ENCODE measurements at regions not wholly inside any gene's neighbourhood (a gene's known extent, or its start where the extent isn't known, plus 50 kb on each side); places are given as distances from the start of the nearest gene placed in this dataset.
A peak's percentile ranks its signal among the peaks of the same experiment; 100 is the strongest.
"Not testable (repeated sequence)": the region's sequence is repeated elsewhere in the genome, so short reads cannot be mapped to it uniquely, and the experiment has no call there.

DNA sequence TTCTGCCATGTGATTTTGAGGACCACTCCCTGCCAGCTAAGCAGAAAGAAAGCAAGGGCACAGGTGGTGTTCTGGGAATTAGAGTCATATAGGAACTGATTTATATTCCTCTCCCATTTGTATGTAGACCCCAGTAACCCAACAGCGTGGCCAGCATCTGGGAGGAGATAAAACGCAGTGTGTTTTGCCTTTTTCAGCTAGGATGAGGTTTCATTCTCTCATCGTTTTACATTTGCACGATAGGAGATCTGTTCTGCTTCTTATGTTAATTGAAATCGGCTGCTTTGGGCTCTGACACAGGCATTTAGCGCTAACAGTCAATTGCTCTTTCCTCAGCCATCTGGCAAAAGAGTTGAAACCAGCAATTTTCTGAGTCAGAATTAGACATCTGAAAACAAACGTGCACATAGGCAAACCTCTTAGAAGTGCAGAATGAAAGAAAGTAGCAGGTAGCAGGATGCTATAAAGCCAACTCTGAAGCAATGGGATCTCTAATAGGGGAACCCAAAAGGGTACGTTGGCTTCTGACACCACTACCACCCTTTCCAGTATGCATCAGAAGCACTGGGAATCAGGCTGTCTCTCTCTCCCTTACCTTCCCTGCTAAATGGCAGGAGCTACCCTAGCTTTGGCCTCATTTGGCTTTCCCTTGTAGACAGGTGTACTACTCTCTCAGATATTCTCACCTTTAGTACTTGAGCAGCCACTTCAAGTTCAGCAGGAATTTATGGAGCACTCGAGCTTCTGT, 219.1 kb downstream of the PHLDA1 start:
- no peak for DNase-seq (ENCODE audit: low read depth in 1 of 2, low spot score in 1 of 2)
- in situ Hi-C loops (cut with HindIII; ENCODE audit: low pct_unique_long_range_greater_than_20kb, low sequenced_read_pairs) = no loop called here
- no peak for TF ChIP-seq JUND (IDR thresholded peaks at IDR 0.05; ENCODE audit: low read depth)

DNA sequence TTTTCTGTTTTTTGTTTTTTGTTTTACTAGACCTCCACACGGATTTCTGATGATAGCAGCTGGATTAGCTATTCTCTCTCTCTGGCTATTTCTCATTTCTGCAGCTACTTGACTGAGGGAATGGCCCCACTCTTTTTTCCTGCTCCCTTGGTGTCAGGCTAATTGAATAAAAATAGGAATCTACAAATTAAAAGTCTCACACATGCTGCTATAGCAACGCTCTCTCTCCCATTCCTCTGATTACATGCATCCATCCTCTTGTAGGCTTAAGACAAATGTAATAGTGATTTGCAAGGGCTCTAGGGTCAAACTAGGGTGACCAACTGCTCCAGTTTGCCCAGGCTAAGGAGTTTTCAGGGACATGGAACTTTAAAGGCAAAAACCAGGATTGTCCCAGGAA, 221.8 kb downstream of the PHLDA1 start:
- in situ Hi-C loops (cut with HindIII; ENCODE audit: low pct_unique_long_range_greater_than_20kb, low sequenced_read_pairs) = no loop called here
- TF ChIP-seq JUND (IDR thresholded peaks at IDR 0.05; ENCODE audit: low read depth) = no peak
- DNase-seq (ENCODE audit: low read depth in 1 of 2, low spot score in 1 of 2) = no peak

DNA sequence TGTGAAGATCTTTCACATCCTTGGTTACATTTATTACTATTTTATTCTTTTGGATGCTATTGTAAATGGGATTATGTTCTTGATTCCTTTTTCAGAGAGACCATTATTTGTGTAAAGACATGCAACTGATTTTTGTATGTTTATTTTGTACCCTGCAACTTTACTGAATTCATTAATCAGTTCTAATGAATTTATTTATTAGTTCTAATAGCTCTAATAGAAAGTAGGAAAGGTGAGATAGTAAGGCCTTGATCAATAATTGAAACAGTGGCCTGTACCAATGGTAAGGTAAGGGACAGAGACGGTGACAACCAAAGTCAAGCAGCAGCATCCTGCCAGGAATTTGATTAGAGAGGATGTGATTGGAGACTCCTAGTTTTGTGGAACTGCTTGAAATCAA, 224.1 kb downstream of the PHLDA1 start:
- no peak for TF ChIP-seq JUND (IDR thresholded peaks at IDR 0.05; ENCODE audit: low read depth)
- DNase-seq (ENCODE audit: low read depth in 1 of 2, low spot score in 1 of 2) = no peak
- in situ Hi-C loops (cut with HindIII; ENCODE audit: low pct_unique_long_range_greater_than_20kb, low sequenced_read_pairs) = no loop called here

DNA sequence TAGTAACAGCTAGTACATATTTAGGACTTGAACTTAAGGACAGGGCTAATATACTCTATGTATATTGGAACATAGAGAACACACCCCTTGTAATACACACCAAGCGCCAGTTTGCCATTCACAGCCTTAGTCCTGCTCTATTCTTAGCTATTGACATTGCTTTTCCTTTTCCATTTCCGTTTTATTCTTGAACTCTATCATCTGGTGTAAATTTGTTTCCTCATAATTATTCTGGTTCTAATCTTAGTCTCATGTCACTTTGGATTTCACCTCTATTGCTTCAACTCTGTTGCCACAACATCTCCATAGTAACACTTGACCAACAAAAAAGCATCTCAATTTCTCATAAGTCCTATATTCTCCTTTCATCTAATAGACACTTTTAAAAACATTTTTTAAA, 225.7 kb downstream of the PHLDA1 start:
- DNase-seq (ENCODE audit: low read depth in 1 of 2, low spot score in 1 of 2) = no peak
- no peak for TF ChIP-seq JUND (IDR thresholded peaks at IDR 0.05; ENCODE audit: low read depth)
- in situ Hi-C loops (cut with HindIII; ENCODE audit: low pct_unique_long_range_greater_than_20kb, low sequenced_read_pairs) = no loop called here

DNA sequence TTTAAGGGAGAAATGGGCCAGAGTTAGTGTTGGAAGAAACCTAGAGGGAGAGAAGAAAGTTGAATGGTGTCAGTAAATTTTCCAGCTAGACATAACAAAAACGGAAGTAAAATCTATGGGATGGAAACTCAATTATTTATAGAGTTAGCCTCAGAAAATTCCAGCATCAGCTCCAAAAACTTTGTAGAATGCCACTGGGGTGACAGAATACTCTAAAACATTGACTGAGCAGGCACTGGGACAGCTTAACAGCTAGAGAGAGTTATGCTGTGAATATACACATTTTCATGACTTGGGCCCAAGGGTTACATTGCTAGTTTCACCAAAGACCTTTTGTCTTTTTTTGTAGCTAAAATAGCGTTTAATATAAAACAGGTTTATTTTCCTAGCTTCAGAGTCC, 226.3 kb downstream of the PHLDA1 start:
- TF ChIP-seq JUND (IDR thresholded peaks at IDR 0.05; ENCODE audit: low read depth) = no peak
- in situ Hi-C loops (cut with HindIII; ENCODE audit: low pct_unique_long_range_greater_than_20kb, low sequenced_read_pairs) = no loop called here
- DNase-seq (ENCODE audit: low read depth in 1 of 2, low spot score in 1 of 2) = no peak

DNA sequence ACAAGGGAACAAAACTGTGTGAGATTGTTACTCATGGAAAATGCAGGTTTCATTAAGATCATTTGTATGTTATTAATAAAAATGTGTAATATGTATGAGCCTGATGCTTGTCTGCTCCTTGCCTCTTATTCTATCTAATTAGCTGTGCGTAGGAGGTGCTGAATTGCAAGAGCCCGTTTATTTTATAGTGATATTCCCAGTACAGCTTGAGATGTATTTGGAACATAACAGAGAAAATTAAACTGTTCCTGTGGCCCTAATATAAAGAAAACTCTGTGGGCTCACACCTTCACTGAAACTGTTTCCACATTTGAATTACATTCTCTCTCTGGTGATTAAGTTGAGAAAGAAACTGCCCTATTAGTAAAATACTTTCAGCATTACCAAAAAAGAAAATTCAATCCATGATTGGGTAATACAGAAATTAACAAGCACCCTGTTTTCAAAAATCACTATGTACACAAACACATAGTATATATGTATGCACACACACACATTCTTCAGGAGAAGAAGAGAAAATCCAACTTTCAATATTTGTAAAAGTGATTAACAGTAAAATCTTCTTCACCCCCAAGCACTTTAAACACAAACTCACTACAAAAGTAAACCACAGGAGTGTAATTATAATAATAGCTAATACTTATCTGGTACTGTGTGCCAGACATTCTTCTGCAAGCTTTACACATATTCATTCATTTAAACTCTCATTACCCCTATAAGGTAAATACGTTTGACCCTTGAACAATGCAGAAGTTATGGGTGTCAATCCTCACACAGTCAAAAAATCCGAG, 233.2 kb downstream of the PHLDA1 start:
- peak in 1 of 2 experiments; percentile 41 for DNase-seq (ENCODE audit: low read depth in 1 of 2, low spot score in 1 of 2)
- in situ Hi-C loops (cut with HindIII; ENCODE audit: low pct_unique_long_range_greater_than_20kb, low sequenced_read_pairs) = no loop called here
- TF ChIP-seq JUND (IDR thresholded peaks at IDR 0.05; ENCODE audit: low read depth) = no peak

DNA sequence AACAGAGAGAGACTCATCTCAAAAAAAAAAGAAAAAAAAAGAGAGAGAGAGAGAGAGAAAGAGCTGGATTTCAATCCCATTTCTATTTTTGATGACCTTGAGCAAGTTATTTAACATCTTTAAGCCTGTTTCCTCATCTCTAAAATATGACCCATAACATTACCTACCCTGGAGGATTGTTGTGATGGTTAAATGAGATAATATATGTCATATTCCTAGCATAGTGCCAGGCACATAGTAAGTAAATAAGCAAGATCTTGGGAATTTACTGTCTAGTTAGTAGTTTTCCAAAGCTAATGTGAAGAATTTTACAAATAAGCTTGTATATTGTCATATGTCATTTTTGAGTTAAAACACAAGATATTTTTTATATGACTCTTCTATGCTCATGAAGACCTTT, 236.5 kb downstream of the PHLDA1 start:
- no peak for DNase-seq (ENCODE audit: low read depth in 1 of 2, low spot score in 1 of 2)
- in situ Hi-C loops (cut with HindIII; ENCODE audit: low pct_unique_long_range_greater_than_20kb, low sequenced_read_pairs) = no loop called here
- TF ChIP-seq JUND (IDR thresholded peaks at IDR 0.05; ENCODE audit: low read depth) = no peak

DNA sequence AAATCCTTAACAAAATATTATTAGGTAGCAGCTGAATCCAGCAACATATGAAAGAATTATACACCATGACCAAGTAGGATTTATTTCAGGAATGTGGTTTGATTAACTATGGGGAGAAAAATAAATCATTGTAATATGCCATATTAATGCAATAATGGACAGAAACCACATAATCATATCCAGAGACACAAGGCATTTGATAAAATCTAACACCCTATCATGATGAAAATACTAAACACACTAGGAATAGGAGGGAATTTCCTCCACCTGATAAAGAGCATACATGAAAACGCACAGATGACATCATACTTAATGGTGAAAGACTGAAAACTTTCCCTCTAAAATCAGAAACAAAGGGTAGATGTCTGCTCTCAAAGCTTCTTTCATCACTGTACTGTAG, 238.9 kb downstream of the PHLDA1 start:
- TF ChIP-seq JUND (IDR thresholded peaks at IDR 0.05; ENCODE audit: low read depth) = no peak
- in situ Hi-C loops (cut with HindIII; ENCODE audit: low pct_unique_long_range_greater_than_20kb, low sequenced_read_pairs) = no loop called here
- DNase-seq (ENCODE audit: low read depth in 1 of 2, low spot score in 1 of 2) = no peak

DNA sequence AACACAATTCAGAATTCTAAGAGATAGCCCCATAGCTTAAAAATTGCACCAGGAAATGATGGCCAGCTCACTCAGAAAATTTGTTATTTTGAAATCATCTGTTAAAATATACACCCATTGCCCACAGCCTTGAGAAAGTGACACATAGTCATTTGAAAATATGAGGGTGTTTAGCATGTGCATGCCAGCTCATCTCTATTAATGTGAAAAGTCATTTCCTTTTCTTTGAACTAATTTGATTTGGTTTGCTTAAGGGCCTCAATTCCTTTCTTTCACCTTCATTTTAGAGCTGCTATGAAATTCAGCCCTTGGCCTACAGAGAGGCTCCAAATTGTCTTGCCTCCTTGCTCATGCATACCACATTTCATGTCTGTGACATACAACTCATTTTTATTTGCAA, 241.4 kb downstream of the PHLDA1 start:
- in situ Hi-C loops (cut with HindIII; ENCODE audit: low pct_unique_long_range_greater_than_20kb, low sequenced_read_pairs) = no loop called here
- TF ChIP-seq JUND (IDR thresholded peaks at IDR 0.05; ENCODE audit: low read depth) = no peak
- DNase-seq (ENCODE audit: low read depth in 1 of 2, low spot score in 1 of 2) = no peak

DNA sequence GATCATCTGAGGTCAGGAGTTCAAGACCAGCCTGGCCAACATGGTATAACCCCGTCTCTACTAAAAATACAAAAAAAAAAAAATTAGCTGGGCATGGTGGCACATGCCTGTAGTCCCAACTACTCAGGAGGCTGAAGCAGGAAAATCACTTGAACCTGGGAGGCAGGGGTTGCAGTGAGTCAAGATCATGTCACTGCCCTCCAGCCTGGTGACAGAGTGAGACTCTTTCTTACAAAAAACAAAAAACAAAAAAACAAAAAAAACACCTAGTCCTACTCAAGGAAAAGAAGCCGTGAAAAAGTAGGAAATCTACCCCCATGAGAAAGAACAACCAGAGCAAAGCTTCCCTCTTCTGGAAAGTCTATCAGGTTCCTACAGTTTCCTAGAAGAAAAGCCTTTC, 244.4 kb downstream of the PHLDA1 start:
- in situ Hi-C loops (cut with HindIII; ENCODE audit: low pct_unique_long_range_greater_than_20kb, low sequenced_read_pairs); DNase-seq (ENCODE audit: low read depth in 1 of 2, low spot score in 1 of 2): not testable (repeated sequence)

DNA sequence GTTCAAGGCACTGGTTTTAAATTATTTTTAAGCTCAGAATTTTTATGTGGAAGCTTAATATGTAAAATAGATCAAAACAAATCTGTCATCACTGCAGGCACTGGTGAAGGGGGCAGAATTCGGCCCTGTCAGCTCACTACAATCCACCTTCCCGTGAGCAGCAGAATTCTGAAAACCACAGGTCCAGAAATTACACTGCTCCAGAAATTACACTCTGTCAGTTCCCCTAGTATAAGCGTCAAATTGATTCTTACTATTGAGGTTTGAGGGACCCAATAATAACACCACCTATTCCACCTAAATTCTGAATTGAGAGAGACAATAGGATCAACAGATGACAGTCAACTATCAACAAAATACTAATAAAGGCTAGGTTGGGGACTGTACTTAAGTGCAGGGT, 245.5 kb downstream of the PHLDA1 start:
- no peak for TF ChIP-seq JUND (IDR thresholded peaks at IDR 0.05; ENCODE audit: low read depth)
- in situ Hi-C loops (cut with HindIII; ENCODE audit: low pct_unique_long_range_greater_than_20kb, low sequenced_read_pairs) = no loop called here
- no peak for DNase-seq (ENCODE audit: low read depth in 1 of 2, low spot score in 1 of 2)

DNA sequence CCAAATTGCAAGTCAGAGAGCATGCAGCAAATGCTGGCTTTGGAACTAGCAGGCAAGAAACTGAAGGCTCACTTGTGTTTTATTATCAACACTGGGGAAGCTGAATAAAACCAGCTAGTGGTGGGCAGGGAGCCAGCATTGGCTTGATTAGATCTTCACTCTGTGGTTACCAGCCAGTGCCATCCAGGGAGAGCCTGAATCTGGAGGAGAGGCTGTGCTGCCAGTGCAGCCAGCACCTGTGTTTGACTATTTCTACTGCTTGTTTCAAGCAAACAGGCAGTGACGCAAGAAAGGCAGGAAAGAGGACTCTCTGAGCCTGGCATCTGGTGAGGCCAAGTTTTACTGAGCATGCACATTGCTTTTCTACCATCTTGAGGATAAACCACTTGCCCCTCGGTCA, 247.0 kb downstream of the PHLDA1 start:
- in situ Hi-C loops (cut with HindIII; ENCODE audit: low pct_unique_long_range_greater_than_20kb, low sequenced_read_pairs) = no loop called here
- TF ChIP-seq JUND (IDR thresholded peaks at IDR 0.05; ENCODE audit: low read depth) = no peak
- peak; percentile 66 to 96 for DNase-seq (ENCODE audit: low read depth in 1 of 2, low spot score in 1 of 2)

DNA sequence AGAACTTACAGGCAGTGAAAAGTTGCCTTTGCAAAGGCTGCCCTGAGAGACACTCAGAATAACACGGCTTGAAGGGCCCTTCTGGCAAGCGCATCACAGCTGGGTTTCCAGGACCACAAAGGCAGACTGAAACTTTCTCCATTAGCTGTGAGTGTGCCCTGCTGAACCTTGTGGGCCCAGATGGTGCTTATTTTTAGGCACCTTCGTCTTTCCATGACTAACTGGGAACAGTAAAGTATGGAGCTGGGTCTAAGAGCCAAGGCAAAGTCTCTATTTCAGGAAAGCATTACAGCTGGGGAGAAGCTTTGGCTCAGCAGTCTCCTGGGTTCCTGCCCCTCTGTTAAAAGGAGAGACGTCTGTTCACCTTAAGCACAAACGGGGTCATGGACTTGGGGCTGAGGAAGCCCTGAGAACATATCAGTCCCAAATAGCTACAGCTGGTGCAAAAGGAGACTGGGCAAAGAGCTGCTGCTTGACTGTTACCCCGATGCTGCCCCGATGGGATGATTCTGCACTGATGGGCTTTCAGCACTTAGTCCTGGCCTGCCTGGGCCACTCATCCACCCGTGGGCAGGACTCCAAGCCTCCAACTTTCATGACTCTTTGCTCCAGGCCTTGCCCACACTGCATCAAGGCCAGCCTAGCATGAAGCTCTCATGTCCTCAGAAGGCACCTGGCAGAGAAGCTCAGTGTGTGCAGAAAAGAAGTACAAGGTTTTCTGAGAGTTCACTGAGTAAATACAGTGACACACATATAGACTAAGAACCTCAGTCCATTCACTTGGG, 248.3 kb downstream of the PHLDA1 start:
- in situ Hi-C loops (cut with HindIII; ENCODE audit: low pct_unique_long_range_greater_than_20kb, low sequenced_read_pairs) = no loop called here
- DNase-seq (ENCODE audit: low read depth in 1 of 2, low spot score in 1 of 2) = no peak

More for the DNA sequence above, 248.3 kb downstream of the PHLDA1 start:
- TF ChIP-seq JUND (IDR thresholded peaks at IDR 0.05; ENCODE audit: low read depth) = no peak
